ENCODE measurements at regions not wholly inside any gene's neighbourhood (a gene's known extent, or its start where the extent isn't known, plus 50 kb on each side); places are given as distances from the start of the nearest gene placed in this dataset.

DNA sequence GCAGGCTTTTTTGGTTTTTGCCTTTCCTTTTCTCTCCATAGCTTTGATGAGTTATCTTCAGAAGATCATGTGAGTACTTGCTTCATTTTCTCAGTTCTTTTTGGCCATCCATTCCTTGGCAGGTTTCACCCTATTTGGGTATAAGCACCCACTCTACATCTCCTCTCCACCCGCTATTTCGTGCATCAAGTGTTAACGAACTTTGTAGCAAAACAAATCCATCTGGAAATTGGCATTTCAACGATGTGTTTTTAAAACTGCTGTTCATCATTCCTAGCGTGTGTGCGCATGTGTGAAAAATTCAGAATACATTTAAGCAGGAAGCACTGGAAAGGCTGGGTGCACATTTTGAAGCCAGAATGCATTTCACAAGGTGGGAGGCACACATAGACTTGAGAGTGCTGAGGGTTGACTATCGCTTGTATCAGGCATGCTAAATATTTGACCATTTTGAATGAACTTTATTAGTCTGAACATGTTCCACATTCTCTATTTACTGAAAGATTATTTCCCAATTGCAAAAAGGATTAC lies 89.7 kb upstream of the FHIT start:
- ChIA-PET CTCF (no interaction called here), POLR2A (ENCODE audit: low non-redundant PET) (no interaction called here)
- Histone ChIP-seq H3K4me3 (ENCODE audit: low read depth, low read length, poor library complexity, severe bottlenecking) (no peak overlapping the region), H3K27ac (ENCODE audit: low read depth, low read length, poor library complexity, severe bottlenecking) (no peak overlapping the region), H3K27me3 (replicated peaks; ENCODE audit: insufficient read depth, low read depth, low read length, poor library complexity) (no peaks in the 10 kb centered on the region), H3K4me1 (ENCODE audit: insufficient read depth, low read length, poor library complexity, severe bottlenecking) (no peaks in the 10 kb centered on the region), H3K36me3 (ENCODE audit: insufficient read depth, low read length, poor library complexity, severe bottlenecking) (no peaks in the 10 kb centered on the region), H3K9me3 (ENCODE audit: low read depth, low read length, poor library complexity, severe bottlenecking) (no peaks in the 10 kb centered on the region)
- intact Hi-C loops (cut with micrococcal nuclease; ENCODE audit: unreplicated experiment) = no loop called here
- TF ChIP-seq EZH2 (IDR thresholded peaks at IDR 0.05; ENCODE audit: borderline replicate concordance, low read depth, low read length, poor library complexity, severe bottlenecking) = no peak
- TF ChIP-seq, protein P1, sequence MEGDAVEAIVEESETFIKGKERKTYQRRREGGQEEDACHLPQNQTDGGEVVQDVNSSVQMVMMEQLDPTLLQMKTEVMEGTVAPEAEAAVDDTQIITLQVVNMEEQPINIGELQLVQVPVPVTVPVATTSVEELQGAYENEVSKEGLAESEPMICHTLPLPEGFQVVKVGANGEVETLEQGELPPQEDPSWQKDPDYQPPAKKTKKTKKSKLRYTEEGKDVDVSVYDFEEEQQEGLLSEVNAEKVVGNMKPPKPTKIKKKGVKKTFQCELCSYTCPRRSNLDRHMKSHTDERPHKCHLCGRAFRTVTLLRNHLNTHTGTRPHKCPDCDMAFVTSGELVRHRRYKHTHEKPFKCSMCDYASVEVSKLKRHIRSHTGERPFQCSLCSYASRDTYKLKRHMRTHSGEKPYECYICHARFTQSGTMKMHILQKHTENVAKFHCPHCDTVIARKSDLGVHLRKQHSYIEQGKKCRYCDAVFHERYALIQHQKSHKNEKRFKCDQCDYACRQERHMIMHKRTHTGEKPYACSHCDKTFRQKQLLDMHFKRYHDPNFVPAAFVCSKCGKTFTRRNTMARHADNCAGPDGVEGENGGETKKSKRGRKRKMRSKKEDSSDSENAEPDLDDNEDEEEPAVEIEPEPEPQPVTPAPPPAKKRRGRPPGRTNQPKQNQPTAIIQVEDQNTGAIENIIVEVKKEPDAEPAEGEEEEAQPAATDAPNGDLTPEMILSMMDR (conservative IDR thresholded peaks at IDR 0.05; ENCODE audit: low read depth, low read length) = no peak
- no TSS peak for BruUV-seq (replicated peaks)
- DNase-seq (ENCODE audit: low spot score) = no peak

DNA sequence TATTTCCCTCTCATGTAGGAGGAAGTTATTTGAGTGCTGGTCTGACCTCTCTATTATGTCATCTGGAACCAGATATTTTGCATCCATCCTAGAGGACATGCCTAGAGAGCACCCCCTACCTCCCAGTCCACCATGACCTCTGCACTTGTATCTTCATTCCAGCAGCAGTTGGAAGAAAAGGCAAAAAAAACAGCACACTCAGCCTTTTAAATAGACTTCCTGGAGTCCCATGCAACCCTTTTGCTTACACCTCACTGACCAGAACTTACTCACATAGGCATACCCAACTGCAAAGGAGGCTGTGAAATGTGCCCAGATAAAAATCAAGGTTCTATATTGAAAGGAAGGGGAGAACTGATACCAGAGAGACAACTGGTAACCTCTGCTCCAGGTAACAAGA lies 92.3 kb upstream of the FHIT start:
- H3K27me3 ChIP-seq (replicated peaks; ENCODE audit: insufficient read depth, low read depth, low read length, poor library complexity) = no peaks in the 10 kb centered on the region
- H3K36me3 ChIP-seq (ENCODE audit: insufficient read depth, low read length, poor library complexity, severe bottlenecking) = no peaks in the 10 kb centered on the region
- TF ChIP-seq EZH2 (IDR thresholded peaks at IDR 0.05; ENCODE audit: borderline replicate concordance, low read depth, low read length, poor library complexity, severe bottlenecking) = no peak
- TF ChIP-seq, protein P1 (conservative IDR thresholded peaks at IDR 0.05; ENCODE audit: low read depth, low read length) = no peak
- H3K27ac ChIP-seq (ENCODE audit: low read depth, low read length, poor library complexity, severe bottlenecking) = no peak overlapping the region
- H3K4me3 ChIP-seq (ENCODE audit: low read depth, low read length, poor library complexity, severe bottlenecking) = no peak overlapping the region
- no peaks in the 10 kb centered on the region for H3K9me3 ChIP-seq (ENCODE audit: low read depth, low read length, poor library complexity, severe bottlenecking)
- no peak for DNase-seq (ENCODE audit: low spot score)
- POLR2A ChIA-PET (ENCODE audit: low non-redundant PET) = no interaction called here
- intact Hi-C loops (cut with micrococcal nuclease; ENCODE audit: unreplicated experiment) = no loop called here
- CTCF ChIA-PET = no interaction called here
- H3K4me1 ChIP-seq (ENCODE audit: insufficient read depth, low read length, poor library complexity, severe bottlenecking) = no peaks in the 10 kb centered on the region
- BruUV-seq (replicated peaks) = no TSS peak

DNA sequence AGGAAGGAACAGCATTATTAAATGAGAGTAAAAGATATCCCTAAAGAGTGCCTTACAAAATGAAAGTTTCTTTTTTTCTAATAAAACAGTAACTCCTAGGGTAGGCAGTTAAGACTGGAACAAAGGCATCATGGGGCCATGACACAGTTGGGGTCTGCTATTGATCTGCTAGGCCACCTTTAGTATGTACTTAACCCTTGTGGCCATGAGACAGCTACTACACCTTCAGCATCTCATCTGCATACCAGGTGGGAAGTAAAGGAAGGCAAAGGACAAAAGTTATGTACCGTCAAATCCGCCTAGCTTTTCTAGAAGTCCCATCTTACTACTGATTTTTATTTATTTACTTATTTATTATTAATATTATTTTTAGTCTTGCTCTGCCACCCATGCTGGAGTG lies 93.8 kb upstream of the FHIT start:
- Histone ChIP-seq H3K27ac (ENCODE audit: low read depth, low read length, poor library complexity, severe bottlenecking) (no peak overlapping the region), H3K9me3 (ENCODE audit: low read depth, low read length, poor library complexity, severe bottlenecking) (no peaks in the 10 kb centered on the region), H3K4me1 (ENCODE audit: insufficient read depth, low read length, poor library complexity, severe bottlenecking) (no peaks in the 10 kb centered on the region), H3K27me3 (replicated peaks; ENCODE audit: insufficient read depth, low read depth, low read length, poor library complexity) (no peaks in the 10 kb centered on the region), H3K36me3 (ENCODE audit: insufficient read depth, low read length, poor library complexity, severe bottlenecking) (no peaks in the 10 kb centered on the region), H3K4me3 (ENCODE audit: low read depth, low read length, poor library complexity, severe bottlenecking) (no peak overlapping the region)
- no peak for DNase-seq (ENCODE audit: low spot score)
- ChIA-PET POLR2A (ENCODE audit: low non-redundant PET) (no interaction called here), CTCF (no interaction called here)
- intact Hi-C loops (cut with micrococcal nuclease; ENCODE audit: unreplicated experiment) = no loop called here
- no TSS peak for BruUV-seq (replicated peaks)
- TF ChIP-seq, protein P1 (conservative IDR thresholded peaks at IDR 0.05; ENCODE audit: low read depth, low read length) = no peak
- no peak for TF ChIP-seq EZH2 (IDR thresholded peaks at IDR 0.05; ENCODE audit: borderline replicate concordance, low read depth, low read length, poor library complexity, severe bottlenecking)

Data from A673 (cell line).